Glomerular endothelial cell (primary cell): ENCODE measurements at regions not wholly inside any gene's neighbourhood (a gene's known extent, or its start where the extent isn't known, plus 50 kb on each side); places are given as distances from the start of the nearest gene placed in this dataset.
"Not testable (repeated sequence)": the region's sequence is repeated elsewhere in the genome, so short reads cannot be mapped to it uniquely, and the experiment has no call there.

ENCODE experiments used
- DNase-seq: peaks from one replicate; pipeline ENCODE4 v3.0.0-alpha.2; 2011; ENCODE audit warnings: low read depth, low spot score; ENCODE audit errors: extremely low read depth

DNA sequence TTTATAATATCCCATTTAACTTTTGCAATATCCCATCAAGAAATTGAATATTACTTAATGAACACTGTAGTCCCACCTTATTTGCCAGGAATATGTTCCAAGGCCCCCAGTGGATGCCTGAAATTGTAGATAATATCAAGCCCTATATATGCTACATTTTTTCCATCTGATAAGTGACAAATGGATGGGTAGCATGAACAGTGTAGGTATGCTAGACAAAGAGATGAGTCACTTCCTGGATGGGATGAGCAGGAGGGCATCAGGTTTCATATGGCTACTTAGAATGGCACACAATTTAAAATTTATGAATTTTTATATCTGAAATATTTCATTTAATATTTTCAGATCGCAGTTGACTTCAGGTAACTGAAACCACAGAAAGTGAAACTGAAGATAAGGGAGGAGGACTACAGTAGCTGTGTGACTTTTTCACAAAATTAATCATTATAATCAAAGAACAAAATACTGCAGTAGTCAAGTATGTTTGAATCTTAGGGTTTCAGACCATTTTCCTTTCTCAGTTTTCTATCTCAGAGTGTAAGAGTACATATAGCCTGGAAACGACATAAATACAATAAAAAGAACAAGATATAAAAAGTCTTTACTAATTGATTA lies 636.4 kb upstream of the ARRDC3 start:
- DNase-seq = no peak

DNA sequence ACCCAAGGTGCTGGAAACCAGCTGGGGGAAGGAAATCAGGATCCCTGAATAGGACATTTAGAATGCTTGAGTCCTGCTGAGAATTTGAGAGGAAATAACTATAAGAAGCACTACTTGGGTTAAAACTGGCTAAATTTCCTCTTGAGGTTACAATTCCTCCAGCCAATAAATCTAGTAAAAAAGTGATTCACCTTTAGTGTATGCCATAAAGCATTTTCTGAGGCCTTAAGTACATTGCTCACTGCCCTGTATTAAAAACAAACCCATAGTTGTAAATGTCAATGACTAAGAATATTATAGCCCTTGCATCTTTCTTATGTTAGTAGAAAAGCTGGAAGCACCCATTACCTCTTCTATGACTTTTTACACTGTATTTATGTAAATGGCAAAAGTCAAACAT lies 634.7 kb upstream of the ARRDC3 start:
- no peak for DNase-seq

DNA sequence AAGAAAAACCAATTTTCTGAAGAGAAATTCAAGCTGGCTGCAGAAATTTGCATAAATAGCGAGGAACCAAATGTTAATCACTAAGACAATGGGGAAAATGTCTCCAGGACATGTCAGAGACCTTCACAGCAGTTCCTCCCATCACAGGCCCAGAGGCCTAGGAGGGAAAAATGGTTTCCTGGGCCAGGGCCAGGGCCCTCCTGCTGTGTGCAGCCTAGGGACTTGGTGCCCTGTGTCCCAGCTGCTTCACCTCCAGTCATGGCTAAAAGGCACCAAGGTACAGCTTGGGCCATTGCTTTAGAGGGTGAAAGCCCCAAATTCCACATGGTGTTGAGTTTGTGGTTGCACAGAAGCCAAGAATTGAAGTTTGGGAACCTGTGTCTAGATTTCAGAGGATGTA lies 628.7 kb upstream of the ARRDC3 start:
- DNase-seq = not testable (repeated sequence)

DNA sequence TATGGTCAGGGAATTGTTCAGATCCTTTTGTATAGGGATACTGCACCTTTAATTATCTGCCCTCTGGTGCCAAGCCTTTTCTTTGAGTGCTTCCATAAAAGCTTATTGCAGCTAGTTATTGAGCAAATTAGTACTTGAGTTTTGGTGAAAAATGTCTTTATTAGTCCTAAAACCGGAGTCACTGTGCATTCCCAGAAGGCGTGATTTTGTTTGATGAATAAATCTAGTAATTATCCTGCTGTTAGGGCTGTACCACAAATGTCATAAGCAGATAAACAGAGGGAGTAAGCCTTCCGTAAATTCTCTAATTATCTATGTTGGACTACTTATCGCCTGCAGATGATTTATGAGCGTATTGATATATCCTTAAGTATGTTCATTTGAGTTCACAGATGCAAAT lies 620.7 kb upstream of the ARRDC3 start:
- DNase-seq = no peak

DNA sequence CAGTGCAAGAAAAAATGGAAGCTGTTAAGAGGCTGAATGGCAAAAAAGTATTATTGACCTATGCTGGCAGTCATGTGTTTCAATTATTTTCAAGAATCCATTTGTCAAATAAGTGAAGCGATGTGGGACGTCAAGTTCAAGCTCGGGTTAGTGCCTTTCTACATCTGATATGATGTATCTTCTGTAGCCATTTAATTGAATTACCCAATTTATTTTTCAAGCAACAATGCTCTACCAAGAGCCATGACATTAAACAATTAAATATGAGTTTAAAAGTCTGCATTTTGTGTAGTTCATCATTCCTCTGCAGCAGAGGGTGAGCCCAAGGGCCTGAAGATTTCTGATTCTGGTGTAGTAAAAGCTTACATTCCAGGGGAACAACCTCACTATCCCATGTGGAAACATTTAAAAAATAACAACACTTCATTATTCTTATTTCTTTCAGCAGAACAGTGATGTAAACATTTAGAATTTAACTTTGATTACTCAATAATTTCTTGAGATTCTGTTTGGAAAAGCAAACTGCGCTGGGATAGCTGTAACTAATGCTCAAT lies 619.7 kb upstream of the ARRDC3 start:
- no peak for DNase-seq

DNA sequence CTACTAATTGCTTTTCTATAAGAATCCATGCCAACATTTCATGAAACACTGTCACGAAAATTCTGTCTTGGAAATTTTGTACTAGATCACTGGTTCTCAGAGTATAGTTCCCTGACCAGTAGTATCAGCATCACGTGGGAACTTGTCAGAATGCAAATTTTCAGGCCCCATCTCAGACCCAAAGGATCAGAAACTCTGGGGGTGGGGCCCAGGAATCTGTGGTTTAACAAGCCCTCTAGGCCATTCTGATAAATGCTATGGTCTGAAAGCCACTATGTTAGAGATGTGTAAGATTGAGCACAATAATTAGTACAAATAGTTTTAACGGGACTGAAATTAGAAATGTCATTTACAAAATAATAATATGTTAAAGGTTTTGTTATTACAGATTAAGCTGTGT lies 615.7 kb upstream of the ARRDC3 start:
- DNase-seq = no peak

DNA sequence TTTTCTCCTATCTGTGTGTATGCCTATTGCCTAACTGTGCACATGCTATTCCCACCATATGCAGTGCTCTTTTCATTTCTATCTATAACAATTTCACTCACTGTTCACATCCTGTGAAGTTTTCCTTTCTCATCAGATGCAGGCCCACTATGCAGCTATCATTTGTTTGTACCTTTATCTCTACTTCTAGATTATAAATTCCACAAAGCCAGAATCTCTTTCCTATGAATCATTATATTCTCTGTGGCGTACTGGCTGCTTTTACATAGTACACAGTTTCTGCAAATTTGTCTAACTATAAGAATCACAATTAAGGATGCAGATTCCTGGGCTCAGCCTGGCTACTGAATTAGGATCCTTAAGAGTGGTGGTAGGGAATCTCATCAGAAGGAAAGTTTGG lies 600.8 kb upstream of the ARRDC3 start:
- DNase-seq = no peak

DNA sequence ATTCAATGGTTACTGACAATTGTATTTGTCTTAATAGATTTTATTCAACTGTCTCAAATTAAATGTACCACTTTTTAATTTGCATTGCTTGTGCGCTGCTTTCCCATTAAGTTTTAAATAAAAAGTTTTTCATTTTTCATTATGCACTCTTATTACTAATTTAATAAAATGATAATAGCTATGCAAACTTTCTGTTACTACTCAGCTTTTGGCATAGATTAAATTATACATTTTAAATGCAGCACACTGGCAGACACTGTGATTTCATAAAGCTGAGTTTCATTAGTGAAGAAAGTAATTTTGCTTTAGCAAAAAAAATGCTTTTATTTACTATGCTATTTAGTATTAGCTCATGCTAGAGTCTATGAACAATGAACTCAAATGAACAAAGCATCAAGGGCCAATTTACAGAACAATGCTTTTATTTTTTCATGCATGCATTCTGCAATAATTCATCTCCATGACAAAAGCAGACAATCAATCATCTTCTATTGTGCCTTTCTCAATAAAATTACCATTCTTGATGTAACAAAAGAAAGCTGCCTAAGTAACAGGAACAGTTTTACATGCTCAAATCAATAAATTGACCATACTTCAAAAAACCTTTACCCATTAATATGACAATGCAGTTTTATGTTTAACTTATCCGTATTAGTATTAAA lies 595.2 kb upstream of the ARRDC3 start:
- DNase-seq = no peak

DNA sequence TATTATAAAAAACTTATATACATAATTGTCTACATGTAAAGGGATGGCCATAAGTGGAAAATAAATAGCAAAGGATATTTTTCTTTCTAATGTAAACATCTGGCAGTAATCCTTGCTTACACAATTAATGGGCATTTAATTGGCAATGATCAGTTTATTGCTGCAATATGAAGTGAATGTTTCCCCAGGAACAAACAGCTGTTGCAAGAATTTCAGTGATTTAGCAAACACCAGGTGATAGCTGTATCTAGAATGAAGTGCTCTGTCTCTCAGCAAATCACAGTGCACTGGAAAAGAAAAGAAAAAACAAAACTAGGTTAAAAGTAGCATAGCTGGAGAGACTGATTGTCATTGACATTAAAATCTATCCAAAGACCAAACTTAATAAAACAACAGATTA lies 594.5 kb upstream of the ARRDC3 start:
- DNase-seq = no peak

DNA sequence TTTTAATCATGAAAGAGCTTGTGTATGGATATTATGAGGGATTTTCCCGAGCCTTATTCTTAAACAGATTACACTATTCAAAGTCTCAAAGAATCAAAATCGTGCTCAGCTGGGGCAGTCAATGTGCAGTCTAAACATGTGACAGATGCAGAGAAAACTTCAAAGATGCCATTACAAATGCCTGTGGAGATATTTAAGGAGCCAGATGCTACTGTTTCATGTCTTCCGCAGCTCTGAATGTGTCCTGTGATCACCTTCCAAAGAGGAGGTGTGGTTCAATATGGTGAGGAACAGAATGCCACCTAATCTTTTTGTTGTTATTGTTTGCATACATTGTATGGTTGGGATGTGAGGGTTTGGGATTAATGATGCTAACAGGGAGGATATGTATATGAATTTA lies 593.3 kb upstream of the ARRDC3 start:
- DNase-seq = no peak

DNA sequence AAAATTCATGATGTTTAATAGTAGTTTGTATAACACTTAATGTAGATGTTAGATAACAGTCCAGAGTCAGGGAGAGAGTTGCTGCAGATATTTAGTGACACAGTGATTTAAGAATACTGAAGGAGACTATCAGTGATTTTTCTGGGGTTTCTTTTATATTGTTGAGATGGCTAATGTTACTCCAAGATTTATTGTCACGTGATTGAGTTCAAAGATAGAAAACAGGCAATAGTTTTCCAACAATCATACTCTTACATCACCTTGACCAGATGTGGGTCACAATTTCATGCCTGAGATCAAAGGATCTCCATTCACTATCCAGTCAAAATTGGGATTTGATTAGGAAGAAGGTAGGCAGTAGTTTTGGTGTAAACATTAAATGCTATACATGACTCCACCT lies 580.0 kb upstream of the ARRDC3 start:
- DNase-seq = no peak

DNA sequence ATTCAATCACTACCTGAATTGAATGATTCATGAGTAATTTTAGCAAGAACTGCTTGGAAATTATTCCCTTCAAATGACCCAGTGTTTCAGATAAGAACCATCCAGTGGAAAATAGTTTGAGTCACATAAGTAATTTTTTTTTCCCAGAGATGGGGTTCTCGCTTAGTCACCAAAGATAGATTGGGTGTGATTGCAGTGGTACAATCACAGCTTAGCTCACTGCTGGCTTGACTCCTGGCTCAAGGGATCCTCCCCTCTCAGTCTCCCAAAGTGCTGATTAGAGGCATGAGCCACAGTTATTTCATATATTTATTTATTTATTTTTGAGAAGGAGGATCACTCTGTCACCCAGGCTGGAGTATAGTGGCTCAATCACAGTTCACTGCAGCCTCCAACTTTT lies 574.5 kb upstream of the ARRDC3 start:
- no peak for DNase-seq

DNA sequence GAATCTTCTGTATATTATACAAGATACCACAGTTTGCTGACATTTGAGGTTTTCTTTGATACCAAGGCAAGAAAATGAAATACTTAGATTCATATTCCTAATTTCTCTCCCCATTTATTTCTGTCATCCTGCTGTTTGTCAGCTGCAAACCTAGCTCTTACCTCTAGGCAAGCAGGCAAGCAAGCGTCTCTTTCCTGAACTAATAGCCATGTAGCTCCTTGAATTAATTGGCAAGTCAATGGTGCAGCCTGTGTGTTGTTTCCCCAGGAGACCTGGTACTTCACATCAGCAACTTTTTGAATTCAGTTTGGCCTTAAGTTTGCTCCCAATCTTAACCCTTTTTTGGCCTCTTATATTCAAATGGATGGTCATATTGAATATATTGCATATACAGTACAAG lies 573.6 kb upstream of the ARRDC3 start:
- DNase-seq = no peak

DNA sequence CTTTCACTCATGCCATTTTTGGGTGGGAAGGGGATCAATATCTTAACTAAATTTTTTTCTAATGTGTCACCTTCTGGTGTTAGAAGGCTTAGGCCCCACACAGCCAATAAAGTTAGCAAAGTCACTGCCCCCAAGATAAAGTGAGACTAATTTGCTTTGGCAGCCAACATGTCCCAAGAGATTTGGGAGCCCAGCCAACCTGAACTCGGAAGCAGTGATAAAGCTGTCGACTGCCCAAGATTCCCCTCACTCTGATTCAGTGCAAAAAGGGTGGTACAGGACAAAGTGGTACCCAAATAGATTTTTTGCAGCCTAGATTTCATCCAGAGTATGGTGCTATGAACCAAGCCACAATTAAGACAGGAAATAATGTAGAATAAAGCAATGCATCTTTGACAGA lies 572.5 kb upstream of the ARRDC3 start:
- DNase-seq = no peak

DNA sequence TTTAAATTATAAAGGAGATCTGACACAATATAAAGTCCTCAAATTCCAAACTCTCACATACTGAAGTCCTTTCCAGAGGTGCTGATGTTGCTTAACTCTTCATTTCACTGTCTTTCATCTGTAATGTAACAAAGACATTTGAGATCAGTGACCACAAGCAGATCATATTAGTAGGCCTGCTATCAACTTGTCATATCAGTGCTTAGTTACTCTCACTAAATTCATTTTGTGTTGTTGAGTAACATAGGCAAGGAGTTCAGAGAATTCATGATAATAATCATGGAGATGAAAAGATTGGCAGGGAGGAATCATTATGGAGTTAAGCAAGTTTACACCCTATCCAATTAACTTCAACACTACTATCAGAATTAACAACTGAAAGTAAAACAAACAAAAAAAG lies 571.0 kb upstream of the ARRDC3 start:
- DNase-seq = no peak

DNA sequence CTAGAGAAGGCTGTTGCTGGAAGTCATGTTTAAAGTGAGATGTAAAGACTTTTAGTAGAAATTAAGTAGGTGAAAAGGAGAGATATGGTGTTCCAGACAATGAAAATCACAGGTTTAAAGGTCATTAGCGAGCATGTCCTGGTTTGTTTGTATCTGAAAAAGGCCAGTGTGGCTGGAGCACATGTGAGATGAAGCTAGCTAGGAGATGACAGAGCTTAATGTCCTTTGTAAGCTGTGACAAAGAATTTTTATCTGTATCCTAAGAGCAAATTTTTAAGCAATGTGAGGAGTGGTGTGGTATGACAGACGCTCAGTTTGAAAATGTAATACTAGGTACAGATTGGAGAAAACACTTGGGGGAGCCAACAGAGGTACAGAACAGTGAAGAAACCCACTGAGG lies 567.2 kb upstream of the ARRDC3 start:
- DNase-seq = no peak

DNA sequence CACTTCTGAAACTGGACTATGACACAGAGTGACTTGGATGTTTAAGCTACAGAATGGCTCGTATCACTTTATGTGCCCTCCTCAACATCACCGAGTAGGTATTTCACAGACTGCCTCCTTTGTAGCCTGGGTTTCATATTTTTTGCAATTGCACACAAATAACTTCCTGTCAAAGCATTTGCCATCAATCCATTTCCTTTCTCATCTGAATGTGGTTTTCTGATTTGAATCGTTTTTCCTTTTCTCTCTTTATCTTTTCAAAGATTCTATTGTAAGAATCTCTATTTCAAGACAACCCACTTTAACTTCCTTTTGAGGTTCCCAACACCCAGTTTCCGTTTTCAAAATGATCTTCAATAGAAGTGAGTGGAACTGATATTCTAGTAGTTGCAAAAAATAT lies 563.8 kb upstream of the ARRDC3 start:
- DNase-seq = no peak

DNA sequence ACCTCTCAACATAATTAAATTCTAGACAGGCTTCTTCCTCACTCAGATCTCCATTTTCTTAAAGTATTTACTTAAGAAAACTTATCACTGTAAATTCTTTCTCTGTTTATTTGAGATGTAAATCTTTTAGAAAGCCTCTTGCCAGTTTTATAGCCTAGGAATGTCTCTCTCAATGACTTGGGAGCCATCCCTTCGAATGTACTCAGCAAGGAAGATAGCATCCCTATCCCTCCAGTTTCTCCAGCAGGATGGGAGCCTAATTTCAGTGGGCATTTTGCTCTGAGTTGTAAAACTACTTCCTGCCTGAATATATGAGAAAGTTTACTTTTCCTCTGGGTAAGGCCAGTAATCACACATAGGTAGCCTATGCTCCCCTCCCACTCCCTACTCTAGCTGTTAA lies 558.5 kb upstream of the ARRDC3 start:
- DNase-seq = no peak

DNA sequence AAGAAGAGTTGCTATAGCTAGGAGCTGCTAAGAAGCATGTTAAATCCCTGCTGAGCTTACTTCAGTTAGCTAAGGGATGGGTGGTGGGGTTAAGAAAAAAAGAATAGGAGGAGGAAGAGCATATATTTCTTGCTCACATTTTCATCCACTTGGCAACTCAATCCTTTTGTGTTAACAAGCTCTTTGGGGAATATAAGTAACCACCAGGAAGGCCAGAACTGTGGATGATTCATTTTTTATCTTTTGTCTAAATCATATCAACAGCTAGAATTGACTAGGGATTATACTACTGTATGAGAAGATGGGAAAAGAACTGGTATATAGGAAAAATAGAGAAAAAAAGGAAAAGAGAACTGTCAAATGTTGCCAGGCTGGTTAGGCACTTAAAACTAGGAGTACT lies 555.3 kb upstream of the ARRDC3 start:
- DNase-seq = no peak

DNA sequence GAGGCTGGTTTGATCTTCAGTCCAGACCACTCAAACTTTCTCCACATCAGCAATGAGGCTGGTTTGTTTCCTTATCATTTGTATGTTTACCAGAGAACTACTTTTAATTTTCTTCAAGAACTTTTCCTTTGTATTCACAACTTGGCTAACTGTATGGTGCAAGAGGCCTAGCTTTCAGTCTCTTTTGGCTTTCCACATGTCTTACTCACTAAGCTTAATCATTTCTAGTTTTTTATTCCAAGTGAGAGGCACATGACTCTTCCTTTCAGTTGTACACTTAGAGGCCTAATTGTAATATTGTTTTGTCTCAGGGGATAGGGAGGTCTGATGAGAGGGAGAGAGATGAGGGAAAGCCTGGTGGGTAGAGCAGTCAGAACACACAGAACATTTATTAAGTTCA lies 554.0 kb upstream of the ARRDC3 start:
- no peak for DNase-seq

DNA sequence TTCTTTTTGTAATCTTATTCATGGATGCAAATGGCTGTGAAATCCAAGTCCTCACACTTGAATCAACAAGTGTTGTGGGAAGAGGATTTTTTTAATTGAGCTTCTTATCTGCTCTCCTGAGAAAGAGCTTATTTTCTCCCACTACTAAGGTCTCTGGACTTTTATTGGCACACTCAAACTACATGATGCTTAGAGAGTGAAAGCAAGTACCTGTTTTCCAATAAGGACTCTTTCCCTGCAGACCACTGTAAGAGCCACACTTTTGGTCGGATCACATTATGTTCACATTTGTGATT lies 546.4 kb upstream of the ARRDC3 start:
- DNase-seq = no peak

DNA sequence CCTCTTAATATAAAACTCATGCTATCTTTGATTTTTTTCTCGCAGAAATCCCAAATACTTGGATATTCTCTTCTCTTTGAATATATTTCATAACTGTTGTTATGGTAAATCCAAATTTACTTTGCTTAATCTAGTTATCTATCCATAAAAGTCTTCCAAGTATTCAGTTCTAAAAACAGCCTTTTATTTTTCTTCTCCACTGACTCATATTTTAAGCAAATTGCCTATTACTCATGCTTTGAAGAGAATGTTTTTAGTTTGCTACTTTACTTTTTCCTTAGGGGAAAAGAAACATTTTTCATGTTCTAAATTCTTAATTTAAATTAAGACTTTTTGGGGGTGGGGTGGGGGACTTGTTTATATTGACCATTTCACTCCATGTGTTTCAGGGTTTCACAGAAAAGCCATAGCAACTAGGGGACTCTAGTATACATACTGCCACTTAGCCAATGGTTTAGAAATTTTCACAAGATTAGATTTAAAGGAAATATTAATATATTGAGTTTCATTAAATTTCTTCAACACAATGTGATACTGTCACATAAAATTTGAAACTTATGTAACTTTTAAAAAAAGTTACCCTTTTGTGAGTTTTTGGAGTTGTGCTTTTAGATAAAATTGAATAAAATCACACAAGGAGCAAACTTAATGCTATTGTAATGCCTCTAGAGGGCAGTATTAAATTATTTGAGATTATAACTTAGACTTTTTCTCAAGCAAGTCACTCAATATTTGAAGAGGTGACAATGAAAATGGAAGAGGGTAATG lies 545.8 kb upstream of the ARRDC3 start:
- no peak for DNase-seq
